22Rv1 (cell line): ENCODE measurements at regions not wholly inside any gene's neighbourhood (a gene's known extent, or its start where the extent isn't known, plus 50 kb on each side); places are given as distances from the start of the nearest gene placed in this dataset.

Experiments used
- ZFX ChIP-seq: fragments of 450-650 bp; IDR thresholded peaks from 2 replicates; pipeline ENCODE4 v1.6.1; 2017; ENCODE audit warnings: antibody characterized with exemption, borderline replicate concordance
- TF ChIP-seq, protein P1 (sequence below): fragments of 450-650 bp; IDR thresholded peaks from 2 replicates; pipeline ENCODE4 v1.5.1; 2017; ENCODE audit warnings: mild to moderate bottlenecking

DNA sequence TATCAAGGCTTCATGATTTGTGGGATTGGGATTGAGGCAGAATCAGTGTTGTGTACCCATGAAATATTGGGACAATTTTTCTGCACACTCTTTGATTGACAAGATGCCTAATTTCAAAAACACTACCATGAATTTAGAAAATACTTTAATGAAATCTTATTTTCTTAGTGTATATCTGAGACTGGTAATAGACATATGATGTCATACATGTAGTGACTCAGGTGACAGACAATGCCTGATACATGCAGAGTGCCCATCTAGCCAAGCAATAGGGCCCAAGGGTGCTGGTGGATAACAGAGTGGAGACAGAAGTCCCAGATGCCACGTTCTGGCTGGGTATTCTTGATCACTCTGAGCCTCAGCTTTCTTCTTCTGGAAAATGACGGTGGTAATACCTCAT lies 279.6 kb upstream of the ARID1B start:
- TF ChIP-seq, protein P1, sequence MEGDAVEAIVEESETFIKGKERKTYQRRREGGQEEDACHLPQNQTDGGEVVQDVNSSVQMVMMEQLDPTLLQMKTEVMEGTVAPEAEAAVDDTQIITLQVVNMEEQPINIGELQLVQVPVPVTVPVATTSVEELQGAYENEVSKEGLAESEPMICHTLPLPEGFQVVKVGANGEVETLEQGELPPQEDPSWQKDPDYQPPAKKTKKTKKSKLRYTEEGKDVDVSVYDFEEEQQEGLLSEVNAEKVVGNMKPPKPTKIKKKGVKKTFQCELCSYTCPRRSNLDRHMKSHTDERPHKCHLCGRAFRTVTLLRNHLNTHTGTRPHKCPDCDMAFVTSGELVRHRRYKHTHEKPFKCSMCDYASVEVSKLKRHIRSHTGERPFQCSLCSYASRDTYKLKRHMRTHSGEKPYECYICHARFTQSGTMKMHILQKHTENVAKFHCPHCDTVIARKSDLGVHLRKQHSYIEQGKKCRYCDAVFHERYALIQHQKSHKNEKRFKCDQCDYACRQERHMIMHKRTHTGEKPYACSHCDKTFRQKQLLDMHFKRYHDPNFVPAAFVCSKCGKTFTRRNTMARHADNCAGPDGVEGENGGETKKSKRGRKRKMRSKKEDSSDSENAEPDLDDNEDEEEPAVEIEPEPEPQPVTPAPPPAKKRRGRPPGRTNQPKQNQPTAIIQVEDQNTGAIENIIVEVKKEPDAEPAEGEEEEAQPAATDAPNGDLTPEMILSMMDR: no peak
- no peak for TF ChIP-seq ZFX
